Activated CD8-positive, alpha-beta memory T cell treated with anti-CD3 and anti-CD28 coated beads, Interleukin-2, amount 50 U/mL, for 1 hour (primary cell): ENCODE measurements at regions not wholly inside any gene's neighbourhood (a gene's known extent, or its start where the extent isn't known, plus 50 kb on each side); places are given as distances from the start of the nearest gene placed in this dataset.

ENCODE experiments used
- DNase-seq: peaks from one replicate; pipeline ENCODE4 v3.0.0-alpha.2; 2020; ENCODE audit errors: extremely low read depth

DNA sequence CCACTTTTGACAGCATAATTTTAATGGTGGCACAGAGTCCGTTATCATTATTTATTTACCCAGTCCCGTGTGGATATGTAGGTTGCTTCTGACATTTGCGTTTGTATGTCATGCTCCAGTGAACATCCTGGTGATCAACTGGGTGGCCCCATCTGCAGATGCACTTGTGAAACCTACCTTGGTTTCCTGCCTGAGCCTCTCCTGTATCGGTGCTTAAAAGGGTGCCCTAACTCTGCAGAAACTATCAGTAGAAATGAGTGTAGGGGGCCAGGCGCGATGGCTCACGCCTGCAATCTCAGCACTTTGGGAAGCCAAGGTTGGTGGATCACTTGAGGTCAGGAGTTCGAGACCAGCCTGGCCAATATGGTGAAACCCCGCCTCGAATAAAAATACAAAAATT, 92.1 kb upstream of the IER5L start:
- DNase-seq = no peak

DNA sequence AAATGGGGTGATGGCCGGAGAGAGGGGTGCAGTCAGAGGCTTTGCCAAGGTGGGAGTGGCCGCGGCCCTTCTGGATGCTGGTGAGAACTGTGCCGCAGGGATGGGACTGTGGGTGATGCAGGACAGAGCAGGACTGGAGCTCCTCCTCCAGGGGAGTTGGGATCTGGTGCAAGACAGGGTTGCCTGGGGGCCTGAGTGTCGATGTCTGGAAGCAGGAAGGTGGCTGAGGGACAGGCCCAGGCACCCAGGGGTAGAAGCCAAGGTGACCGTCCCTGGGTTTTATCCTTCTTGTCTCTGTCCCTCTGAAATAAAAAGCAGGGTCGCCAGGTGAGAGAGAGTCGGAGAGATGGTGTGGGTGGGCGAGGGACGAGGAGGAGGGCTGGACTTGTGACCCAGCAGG, 89.1 kb upstream of the IER5L start:
- no peak for DNase-seq

DNA sequence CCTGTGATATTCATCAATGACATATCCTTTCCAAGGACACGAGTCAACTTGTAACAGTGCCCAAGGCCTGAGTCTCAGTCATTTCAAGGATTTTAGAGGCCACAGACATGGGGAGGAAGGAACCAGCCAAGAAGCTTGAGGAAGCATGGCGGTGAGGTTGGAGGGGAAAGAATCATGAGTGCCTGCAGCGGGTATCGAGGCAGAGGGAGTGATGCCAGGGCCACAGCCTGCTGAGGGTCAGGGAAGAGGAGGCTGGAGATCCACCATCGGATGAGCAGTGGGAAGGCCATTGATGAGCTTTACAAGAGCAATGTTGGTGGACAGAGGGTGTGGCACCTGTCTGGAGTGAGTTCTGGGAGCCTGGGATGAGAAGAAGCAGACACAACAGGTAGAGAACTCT, 88.5 kb upstream of the IER5L start:
- no peak for DNase-seq

DNA sequence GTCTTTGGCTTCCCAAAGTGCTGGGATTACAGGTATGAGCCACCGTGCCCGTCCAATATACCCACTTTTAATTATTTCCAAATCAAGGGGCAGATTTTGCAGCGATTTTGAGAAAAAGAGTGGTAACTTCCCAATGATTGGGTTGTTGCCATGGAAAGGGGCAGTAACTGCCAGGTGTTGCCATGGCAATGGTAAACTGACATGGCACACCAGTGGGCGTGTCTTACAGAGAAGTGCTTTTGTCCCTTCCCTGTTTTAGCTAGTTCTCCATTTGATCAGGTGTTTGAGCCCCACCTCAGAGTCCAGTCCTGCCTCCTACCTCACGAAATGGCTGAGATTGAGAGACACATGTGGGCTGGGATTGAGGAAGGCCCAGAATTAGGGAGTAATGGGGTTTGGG, 86.3 kb upstream of the IER5L start:
- no peak for DNase-seq

DNA sequence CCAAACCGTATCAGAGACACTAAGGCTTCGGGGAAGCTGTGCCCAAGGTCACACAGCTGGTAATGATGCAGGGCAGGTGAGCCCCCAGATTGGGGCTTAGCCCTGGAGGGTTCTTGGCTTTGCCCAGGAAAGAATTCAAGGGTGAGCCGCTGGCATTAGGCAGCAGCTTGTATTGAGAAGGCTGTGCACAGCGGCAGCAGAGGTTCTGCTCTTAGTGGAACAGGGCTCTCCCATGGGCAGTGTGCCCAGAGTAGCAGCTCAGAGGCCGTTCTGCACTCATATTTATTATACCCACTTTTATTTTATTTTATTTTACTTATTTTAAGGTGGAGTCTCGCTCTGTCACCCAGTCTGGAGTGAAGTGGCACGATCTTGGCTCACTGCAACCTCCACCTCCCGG, 85.8 kb upstream of the IER5L start:
- DNase-seq = no peak

DNA sequence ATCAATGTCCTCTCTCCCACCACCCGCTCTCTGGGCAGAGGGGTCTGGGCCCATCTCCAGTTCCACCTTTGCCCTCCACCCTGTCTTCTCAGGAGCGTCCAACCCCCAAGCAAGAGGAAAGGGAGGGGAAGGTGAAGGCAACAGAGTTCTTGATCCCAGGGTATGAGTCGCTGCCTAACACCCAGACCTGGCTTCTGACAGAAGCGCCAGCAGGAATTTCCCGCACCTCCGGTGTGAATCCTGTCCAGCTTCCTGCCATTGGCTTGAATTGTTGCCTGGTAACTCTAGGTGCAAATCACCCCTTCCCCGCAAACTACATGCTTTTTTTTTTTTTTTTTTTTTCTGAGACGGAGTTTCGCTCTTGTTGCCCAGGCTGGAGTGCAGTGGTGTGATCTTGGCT, 84.2 kb upstream of the IER5L start:
- no peak for DNase-seq

DNA sequence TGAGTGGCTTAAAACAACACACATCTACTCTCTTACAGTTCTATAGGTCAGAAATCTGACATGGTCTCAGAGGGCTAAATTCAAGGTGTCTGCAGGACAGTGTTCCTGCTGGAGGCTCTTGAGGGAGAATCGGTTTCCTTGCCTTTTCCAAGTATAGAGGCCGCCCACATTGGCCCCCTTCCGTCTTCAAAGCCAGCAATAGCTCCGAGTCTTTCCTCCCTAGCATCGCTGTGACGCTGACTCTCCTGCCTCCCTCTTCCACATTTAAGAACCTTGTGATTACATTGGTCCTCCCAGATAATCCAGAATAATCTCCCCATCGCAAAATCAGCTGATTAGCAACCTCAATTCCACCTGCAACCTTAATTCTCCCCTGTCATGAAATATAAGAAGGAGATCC, 81.3 kb upstream of the IER5L start:
- DNase-seq = no peak

DNA sequence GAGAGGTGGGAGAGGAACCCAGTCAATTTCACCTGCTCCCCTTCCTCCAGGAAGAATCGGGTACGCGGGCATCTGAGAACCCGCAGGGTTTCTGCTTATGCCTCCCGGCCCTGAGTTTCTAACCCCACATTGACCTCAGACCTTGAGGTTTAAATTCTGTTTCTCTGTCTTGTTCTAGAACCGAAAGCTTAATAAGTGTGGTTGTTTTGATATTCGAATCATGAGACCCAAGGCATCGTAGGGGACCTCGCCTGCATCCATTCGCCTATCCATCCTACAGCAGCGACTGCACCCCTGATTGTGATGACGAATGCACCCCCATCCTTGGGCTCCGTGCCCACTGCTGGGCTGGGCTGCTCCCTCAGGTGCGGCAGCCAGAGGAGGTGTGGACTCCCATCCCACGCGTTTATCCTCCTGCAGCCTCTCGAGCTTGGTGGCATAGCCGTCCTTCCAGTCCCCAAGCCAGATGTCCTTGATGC, 80.8 kb upstream of the IER5L start:
- DNase-seq = no peak

DNA sequence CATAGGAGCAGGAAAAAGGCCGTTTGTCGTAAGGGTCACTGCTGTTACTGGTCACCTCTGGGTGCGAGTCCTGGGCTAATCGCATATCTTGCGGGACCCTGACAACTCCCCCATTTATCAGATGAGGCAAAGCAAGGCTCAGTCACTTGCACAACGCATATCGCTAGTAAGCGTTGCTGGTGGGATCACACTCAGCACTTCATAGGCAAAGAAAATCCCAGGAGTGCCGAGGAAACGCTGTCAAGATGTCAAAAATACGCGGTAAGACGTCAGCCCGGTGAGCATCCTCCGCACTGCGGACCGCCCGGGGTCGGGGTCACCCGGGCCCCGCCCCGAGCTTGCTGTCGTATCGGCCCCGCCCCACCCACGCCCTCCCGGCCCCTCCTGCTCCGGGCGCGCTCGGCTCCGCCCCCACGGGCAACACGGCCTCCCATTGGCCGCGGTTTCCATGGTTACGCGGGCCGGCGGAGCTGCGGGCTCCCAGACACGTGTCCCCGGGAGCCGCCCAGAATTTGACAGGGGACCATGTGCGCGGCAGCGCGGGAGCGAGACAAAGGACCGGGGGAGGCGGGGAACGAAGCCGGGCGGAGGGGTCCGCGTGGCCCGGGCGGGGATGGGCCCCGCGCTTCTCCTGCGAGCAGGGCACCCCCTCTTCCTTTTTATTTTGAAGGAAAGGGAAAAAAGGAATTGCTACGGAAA, 80.2 kb upstream of the IER5L start:
- peak; percentile 77 for DNase-seq

DNA sequence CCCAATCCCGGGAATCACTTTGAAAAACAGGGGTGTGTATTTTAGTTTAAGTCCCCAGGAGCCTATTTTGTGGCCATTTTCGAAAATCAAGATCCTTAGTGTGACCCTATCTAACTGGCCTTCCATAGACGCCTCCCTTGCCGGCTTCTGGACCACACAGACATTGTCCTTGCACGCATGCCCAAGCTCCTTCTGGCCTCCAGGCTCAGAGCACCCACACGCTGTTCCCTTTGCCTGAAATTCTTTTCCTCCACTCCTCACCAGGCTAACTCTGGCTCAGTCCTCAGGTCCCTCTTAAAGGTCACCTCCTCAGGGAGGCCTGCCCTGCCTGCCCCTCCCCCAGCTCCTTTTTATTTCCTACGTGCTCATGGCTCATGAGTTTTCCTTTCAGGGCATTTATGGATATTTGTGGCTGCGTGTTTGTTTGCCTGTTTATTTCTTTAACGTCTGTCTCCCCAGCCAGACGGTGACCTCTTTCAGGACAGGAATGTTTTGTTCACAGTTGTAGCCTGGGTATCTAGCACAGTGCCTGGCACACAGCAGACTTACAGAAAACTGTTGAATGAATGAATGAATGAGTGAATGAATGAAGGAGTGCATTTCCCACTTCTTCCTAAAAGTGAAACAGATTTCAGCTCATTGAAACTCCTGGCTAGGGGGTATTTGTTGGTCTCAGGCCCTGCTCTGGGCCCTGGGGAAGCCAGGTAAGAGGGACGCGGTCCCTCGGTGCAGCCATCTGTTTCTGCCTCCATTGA, 79.1 kb upstream of the IER5L start:
- DNase-seq = no peak

DNA sequence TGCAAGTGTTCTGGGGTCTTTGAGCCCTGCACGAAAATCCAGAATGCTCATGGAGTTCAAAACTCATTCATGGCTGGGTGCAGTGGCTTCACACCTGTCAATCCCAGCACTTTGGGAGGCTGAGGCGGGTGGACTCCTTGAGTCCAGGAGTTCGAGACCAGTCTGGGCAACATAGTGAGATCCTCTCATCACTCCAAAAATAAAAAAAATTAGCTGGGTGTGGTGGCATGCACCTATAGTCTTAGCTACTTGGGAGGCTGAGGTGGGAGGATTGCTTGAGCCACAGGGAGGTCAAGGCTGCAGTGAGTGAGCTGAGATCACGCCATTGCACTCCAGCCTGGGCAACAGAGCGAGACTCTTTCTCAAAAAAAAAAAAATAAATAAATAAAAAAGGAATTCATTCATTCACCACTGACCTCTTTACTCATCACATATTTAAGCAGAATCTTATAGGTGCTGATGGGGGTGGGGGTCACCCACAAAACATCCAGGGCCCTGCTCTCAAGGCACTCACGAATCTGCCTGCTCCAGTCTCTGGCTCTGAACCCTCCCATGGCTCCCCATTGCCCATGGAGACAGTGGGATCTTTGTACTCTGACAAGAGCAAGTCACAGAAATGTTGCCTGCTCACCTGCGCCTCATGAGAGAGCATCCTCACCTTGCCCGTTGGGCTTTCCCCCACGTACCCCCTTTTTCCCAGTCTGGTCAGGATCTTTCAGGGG, 76.7 kb upstream of the IER5L start:
- no peak for DNase-seq

DNA sequence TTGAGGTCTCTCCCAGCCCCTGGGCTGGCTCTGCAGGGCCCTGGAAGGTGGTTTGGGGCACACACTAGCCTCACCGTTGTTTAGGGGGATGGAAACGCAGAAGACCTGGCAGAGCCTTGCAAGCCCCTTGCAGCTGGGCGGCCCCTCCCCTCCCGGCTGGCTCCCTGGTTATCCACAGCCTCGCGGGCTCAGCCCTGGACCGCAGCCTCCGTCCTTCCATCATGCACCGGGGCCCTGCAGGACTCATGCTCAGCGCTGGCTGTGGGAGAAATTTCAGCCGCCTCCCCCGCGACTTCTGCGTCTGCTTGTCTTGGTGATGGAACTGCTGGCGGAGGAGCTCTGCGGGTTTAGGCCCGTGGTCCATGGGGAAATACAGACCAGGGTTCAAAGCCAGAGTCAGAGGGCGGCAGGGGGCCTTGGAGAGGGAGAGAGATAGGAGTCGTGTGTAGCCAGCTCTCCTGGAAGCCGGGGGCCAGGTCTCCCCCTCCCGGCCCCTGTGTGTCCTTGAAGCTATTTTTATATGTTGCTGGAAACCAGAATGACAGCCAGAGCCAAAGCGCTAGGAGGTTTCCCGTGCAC, 75.8 kb upstream of the IER5L start:
- no peak for DNase-seq

DNA sequence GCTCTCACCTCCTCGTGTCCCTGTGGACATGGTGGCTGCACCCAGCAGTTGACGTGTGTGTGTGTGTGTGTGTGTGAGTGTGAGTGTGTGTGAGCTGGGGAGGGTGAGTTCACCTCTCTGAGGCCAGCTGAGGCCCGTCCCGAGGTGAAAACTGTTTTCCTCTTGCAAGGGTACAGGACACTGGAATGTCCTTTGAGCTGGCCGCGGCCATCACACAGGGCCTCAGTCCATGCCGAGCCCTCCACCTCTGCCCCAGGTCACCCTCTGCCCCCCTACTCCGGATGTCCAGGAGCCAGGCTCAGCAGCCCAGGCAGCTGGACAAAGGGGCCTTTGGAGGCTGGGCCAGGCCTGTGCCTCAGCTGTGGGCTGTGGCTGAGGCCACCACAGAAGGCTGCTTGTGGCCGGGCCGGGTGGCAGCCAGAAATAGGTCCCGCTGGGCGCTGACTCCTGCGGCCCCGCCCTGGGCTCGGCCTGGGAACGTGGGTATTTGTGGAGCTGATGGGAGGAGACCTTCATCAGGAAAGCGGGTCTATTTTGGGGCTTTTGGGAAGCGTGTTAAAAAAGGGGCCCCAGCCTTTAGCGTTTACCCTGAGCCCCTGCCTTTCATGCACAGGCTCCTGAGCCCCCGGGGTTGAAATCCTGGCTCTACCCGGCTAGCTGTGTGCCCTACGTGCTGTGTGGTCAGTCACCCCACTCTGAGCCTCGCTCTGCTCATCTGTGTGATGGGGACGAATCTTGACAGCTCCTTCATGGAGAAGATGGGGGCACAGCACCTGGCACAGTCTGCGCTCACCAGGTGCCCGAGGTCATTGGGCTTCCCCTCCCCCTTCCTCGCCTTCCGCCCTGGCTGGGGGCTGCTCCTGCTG, 75.1 kb upstream of the IER5L start:
- no peak for DNase-seq

DNA sequence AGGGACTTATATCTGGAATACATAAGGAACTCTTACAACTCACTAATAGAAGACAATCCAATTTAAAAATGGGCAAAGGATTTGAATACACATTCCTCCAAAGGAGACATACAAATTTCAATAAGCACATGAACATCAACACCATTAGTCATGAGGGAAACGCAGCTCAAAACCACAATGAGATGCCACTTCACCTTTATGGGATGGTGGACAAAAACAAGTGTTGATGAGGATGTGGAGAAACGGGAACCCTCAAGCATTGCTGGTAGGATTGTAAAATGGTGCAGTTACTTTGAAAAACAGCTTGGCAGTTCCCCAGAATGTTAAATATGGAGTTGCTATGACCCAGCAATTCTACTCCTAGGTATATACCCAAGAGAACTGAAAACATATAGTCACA, 72.7 kb upstream of the IER5L start:
- DNase-seq = no peak

DNA sequence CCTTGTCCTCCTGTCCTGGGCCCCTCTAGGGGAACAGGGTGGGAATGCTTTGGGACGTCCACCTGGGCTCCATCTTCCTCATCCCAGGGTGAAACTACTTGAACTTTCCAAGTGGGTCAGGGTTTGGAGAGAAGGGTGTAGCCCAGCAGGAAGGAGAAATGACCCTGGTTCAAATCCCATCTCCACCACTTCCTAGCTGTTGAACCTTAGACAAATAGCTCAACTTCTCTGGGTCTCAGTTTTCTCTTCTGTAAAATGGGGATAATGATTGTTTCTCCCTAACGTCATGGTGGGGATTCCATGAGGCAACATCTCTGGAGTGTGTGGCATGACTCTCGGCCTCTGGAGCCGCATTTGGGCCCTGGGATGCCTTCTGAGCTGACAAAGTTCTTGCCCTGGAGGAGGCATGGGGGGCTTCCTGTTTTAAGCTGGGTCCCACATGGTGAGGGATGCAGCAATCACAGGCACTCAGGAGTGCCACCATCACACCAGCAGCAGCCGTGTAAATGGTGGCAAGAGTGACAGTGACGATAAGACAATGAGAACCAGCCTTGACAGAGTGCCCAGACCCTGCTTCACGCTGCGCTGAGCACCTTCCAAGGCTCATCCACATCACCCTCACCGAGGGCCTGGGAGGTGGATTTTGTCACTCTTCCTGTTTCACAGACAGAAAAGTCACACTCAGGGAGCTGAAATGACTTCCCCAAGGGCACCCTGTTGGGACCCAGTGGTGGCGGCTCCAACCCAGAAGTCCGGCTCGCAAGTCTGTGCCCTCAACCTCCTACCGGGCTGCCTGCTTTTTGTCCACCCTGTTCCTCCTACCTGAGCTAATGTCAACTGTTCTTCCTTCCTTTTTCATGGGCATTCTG, 69.5 kb upstream of the IER5L start:
- DNase-seq = no peak

DNA sequence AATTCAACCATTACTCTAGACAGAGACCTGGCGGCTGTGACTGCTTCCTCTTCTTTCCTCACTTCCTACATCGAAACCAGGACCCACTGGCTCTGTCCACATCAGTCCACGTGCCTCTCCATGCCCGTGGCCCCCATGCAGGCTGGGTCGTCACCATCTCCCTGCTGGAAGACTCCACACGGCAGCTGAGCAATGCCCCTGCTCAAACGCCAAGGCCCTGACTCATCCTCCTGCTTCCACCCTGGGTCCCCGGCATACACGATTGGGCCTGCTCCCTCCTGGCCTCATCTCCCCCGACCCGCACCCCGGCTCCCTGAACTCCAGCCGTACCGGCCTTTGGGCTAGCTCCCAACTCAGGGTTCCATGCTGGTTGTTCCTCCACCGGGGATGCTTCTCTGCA, 67.2 kb upstream of the IER5L start:
- no peak for DNase-seq

DNA sequence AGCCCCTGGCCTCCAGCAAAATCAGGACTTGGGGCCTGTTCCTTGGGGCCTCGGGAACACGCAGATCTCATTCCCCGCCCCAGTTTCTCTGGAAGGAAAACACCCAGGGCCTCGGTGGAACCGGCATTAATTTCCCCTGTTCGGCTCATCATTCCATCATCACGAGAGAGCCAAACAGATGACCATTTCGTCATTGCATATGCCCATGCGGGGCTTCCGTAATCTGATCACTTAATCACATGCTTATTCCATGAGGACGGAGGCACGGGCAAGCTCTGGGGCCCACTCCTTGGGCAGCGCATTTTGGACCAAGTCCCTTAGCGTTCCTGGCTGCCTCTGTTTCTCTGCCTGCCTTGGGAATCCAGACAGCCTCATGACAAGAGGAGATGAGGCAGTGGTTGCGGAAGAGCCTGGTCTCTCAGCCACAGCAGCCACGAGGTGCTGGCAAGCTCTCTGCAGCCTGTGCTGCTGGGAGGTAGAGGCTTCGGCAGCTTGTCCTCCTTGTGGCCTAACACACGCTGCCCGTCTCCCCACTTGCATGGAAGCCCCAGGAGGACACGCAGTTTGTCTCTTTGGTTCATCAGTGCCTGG, 65.0 kb upstream of the IER5L start:
- no peak for DNase-seq

DNA sequence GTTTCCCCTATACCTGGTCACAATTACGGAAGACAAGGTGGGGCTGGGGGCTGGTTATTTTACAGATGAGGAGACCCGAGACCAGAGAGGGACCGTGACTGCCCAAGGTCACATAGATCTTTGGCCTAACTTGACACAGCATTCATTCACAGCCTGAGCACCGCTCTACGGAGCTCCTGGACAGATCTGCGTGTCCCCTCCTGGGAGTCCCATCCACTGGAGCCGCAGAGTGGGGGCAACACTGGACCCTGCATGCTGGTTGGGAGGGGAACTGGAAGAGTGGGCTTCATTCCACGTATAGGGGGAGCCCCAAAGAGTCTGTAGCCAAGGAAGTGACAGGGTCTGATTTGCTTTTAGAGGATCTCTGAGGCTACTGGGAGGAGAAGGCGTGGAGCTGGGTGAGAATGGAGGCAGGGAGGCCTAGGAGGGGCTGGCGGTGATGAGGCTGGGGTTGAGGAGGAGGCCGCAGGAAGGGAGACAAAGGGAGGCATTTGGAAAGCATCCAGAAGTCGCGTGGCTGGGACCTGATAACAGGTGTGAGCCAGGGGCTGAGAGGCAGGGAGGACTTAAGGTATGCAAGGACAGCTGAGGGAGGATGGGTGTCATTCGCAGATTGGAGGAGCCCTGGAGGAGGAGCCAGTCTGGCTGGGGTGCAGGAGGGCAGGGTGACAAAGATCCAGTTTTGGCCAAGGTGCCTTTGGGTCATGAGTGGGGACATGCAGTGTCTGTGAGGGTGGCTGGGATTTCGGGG, 64.3 kb upstream of the IER5L start:
- no peak for DNase-seq

DNA sequence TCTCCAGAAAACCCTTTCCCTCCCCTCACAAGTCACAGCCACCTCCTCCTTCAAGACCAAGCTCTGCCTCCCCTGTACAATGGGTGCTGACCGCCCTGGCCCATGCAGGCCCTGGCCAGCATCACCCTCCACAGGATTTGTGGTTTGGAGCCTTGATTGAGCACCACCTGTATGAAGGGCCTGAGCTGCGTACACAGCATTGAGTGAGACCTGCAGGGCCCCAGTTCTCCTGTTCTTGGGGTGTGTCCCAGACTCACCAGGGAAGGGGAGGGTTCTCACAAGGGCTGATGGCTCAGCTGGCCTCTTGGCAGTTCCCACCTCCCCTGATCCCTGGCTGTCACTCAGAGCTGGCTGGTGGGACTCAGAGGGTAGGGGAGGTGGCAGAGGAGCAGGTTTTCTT, 63.7 kb upstream of the IER5L start:
- no peak for DNase-seq
